Retinal pigment epithelial cell (primary cell): ENCODE measurements at regions not wholly inside any gene's neighbourhood (a gene's known extent, or its start where the extent isn't known, plus 50 kb on each side); places are given as distances from the start of the nearest gene placed in this dataset.

Experiments used
- DNase-seq: peaks from one replicate; pipeline ENCODE4 v3.0.0-alpha.2; 2010; ENCODE audit warnings: low read depth
- H3K4me3 ChIP-seq: 2 replicates; pipeline ENCODE4 v1.5.1; 2011; ENCODE audit warnings: mild to moderate bottlenecking, low read length, control low read depth, moderate library complexity
- CTCF ChIP-seq: conservative IDR thresholded peaks from 2 replicates; pipeline ENCODE4 v1.5.1; 2011; ENCODE audit warnings: low read depth, low read length, control low read depth, inconsistent platforms

- no peak overlapping the region for H3K4me3 ChIP-seq
- DNase-seq, result no peak
- no peak for TF ChIP-seq CTCF
These were observed 607.0 kb downstream of the ZNF608 start for GRCh38 chr5:124139477-124139876.

- no peak overlapping the region for H3K4me3 ChIP-seq
- DNase-seq, result no peak
- no peak for TF ChIP-seq CTCF
These were observed 609.8 kb downstream of the ZNF608 start for GRCh38 chr5:124136609-124137008.

GRCh38 chr5:124134941-124135340, 611.5 kb downstream of the ZNF608 start:
- no peak overlapping the region for H3K4me3 ChIP-seq
- no peak for TF ChIP-seq CTCF
- no peak for DNase-seq

GRCh38 chr5:124133406-124133805, 613.0 kb downstream of the ZNF608 start:
- no peak for DNase-seq
- TF ChIP-seq CTCF, result no peak
- no peak overlapping the region for H3K4me3 ChIP-seq

- DNase-seq, result no peak
- no peak for TF ChIP-seq CTCF
- no peak overlapping the region for H3K4me3 ChIP-seq
These were observed 613.6 kb downstream of the ZNF608 start for GRCh38 chr5:124132843-124133242.

GRCh38 chr5:124131466-124131865, 615.0 kb downstream of the ZNF608 start:
- no peak for DNase-seq
- no peak overlapping the region for H3K4me3 ChIP-seq
- no peak for TF ChIP-seq CTCF

- no peak for TF ChIP-seq CTCF
- DNase-seq, result no peak
These were observed 615.6 kb downstream of the ZNF608 start for GRCh38 chr5:124130816-124131215.

More at GRCh38 chr5:124130816-124131215, 615.6 kb downstream of the ZNF608 start:
- H3K4me3 ChIP-seq, result no peak overlapping the region
